ENCODE measurements at regions not wholly inside any gene's neighbourhood (a gene's known extent, or its start where the extent isn't known, plus 50 kb on each side); places are given as distances from the start of the nearest gene placed in this dataset.

GRCh38 chr17:62167076-62167475 is 102.0 kb upstream of the MED13 start:
- TF ChIP-seq CTCF (IDR thresholded peaks at IDR 0.05) (no peak), POLR2AphosphoS5 (IDR thresholded peaks at IDR 0.05; ENCODE audit: low read depth, low read length) (no peak)
